ENCODE measurements at regions not wholly inside any gene's neighbourhood (a gene's known extent, or its start where the extent isn't known, plus 50 kb on each side); places are given as distances from the start of the nearest gene placed in this dataset.
A peak's percentile ranks its signal among the peaks of the same experiment; 100 is the strongest.

DNA sequence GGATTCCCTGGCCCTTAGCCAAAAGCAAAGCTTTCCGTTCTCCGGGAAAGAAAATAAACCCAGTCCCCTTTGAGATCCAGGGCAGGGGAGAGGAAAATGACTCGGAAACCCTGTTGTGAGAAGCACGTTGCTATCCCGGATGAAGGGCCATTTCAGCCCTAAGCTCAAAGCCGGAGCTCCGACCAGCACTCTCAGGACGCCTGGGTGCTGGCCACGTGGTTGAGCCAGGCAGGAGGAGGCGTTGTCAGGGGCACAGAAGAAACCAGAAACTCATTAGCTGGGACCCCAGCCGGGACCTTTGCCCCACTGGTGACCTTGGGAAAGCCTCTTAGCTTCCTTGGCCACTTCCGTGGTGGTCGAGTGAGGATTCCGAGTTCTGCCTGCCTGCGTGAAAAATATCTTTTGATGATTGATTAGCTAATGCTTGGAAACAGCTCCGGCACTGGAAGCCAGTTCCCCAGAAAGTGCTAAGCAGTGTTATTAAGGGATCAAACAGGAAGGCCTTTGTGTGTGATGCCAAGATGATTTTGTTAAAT is 57.6 kb upstream of the FZD10 start:
- ATAC-seq (peak; percentile 31 to 42), DNase-seq (no peak)
- Histone ChIP-seq H3K9me3 (ENCODE audit: control insufficient read depth, low read length) (peaks cover 2% of the 10 kb centered on the region), H3K27ac (ENCODE audit: low read length) (no peak overlapping the region), H3K4me1 (ENCODE audit: control insufficient read depth, insufficient read depth, low read length) (no peaks in the 10 kb centered on the region), H3K4me3 (ENCODE audit: low read length) (no peak overlapping the region), H3K27me3 (ENCODE audit: control insufficient read depth, insufficient read depth) (no peaks in the 10 kb centered on the region)
- intact Hi-C loops (cut with DNase I): no loop called here
- 6% methylated on average over 16 of the region's 16 CpGs for WGBS

DNA sequence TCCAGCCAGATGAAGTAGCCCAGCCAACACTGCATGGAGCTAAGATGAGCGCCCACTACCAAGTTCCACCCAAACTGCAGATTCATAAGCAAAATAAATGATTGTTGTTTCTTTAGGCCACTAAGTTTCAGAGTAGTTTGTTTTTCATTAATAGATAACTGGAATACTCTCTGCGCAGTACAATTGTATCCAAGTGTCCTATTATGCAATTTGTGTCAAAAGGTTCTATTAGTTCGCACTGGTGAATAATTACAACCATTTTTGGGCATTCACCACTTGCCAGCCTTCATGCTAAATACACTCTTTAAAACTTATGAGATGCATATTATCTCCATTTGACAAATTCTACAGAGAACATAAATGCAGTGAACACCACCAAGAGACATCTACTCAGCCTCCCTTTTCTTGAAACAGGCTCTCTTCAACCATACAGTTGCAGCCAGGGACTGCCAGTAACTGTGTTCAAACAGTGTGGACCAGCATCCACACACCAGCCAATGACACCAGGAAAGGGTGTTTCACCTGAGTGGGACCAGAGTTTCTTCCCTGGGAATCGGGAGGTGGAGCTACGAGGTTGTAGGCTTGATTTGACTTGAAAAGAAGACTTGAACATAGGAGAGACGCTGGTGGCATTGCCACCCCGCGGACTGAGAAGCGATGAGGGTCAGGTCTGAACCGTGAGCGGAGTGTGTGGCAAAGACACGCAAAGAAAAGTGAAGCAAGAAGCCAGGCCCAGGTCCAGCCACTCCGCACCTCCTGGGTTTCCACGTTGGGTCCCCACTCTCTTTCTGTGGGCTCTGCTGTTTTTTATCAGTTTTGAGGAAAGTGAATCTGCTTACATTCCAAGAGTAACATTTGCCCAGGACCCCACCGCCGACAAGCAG is 53.0 kb upstream of the FZD10 start:
- intact Hi-C loops (cut with DNase I): no loop called here
- DNase-seq (no peak), ATAC-seq (no peak)
- Histone ChIP-seq H3K27ac (ENCODE audit: low read length) (no peak overlapping the region), H3K9me3 (ENCODE audit: control insufficient read depth, low read length) (no peaks in the 10 kb centered on the region), H3K27me3 (ENCODE audit: control insufficient read depth, insufficient read depth) (no peaks in the 10 kb centered on the region), H3K4me3 (ENCODE audit: low read length) (no peak overlapping the region), H3K4me1 (ENCODE audit: control insufficient read depth, insufficient read depth, low read length) (no peaks in the 10 kb centered on the region)
- 87% methylated on average over 16 of the region's 16 CpGs for WGBS

DNA sequence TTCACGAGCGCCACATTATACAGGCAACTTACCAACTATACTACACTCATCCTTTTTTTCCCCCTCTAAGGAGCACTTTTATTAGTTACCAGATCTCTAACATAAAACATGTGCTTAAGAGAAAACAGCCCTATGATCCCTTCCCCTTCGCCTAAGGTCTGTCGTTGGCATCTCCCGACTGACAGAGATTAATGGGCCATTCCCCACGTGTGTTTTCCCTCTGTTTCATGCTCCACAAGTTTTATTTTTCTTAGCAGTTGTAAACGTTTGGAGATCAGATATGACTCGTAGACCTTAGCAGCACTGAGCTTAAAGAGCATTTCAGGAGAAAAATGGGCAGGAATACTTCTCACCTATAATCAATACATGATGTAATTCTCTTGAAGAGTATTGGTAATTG is 51.4 kb upstream of the FZD10 start:
- Histone ChIP-seq H3K27ac (ENCODE audit: low read length) (no peak overlapping the region), H3K27me3 (ENCODE audit: control insufficient read depth, insufficient read depth) (no peaks in the 10 kb centered on the region), H3K9me3 (ENCODE audit: control insufficient read depth, low read length) (no peaks in the 10 kb centered on the region), H3K4me1 (ENCODE audit: control insufficient read depth, insufficient read depth, low read length) (no peaks in the 10 kb centered on the region), H3K4me3 (ENCODE audit: low read length) (no peak overlapping the region)
- ATAC-seq (no peak), DNase-seq (no peak)
- 52% methylated on average over 8 of the region's 8 CpGs for WGBS
- intact Hi-C loops (cut with DNase I): no loop called here

DNA sequence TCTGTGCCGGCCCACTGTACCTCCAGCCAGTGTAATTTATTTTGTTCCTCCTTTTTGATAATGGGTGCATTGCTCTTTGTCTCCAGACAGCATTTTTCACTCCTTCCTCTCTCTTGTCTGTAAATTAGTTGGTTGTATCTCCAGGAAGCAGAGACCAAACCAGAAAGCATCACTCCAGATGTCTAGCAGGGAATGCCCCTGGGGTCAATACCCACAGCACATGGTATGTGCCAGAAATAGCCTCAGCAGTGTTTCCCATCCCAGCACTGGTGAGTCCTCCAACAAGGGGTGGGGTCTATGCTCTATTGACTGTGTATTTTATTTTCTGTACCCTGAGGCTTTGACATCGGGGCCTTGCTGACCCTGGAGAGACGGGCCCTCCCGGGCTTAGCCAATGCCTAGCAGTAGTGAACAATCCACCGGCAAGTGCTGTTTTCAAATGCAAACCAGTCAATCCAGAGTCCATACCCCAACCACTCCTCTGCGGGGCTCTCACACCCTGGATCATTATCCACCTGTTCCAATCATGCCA is 50.2 kb upstream of the FZD10 start:
- Histone ChIP-seq H3K4me1 (ENCODE audit: control insufficient read depth, insufficient read depth, low read length) (no peaks in the 10 kb centered on the region), H3K27me3 (ENCODE audit: control insufficient read depth, insufficient read depth) (no peaks in the 10 kb centered on the region), H3K4me3 (ENCODE audit: low read length) (no peak overlapping the region), H3K9me3 (ENCODE audit: control insufficient read depth, low read length) (no peaks in the 10 kb centered on the region), H3K27ac (ENCODE audit: low read length) (no peak overlapping the region)
- no peak for ATAC-seq
- 69% methylated on average over 6 of the region's 6 CpGs for WGBS
- no peak for DNase-seq
- intact Hi-C loops (cut with DNase I): no loop called here
